Activated naive CD4-positive, alpha-beta T cell treated with anti-CD3 and anti-CD28 coated beads for 36 hours (primary cell): ENCODE measurements at regions not wholly inside any gene's neighbourhood (a gene's known extent, or its start where the extent isn't known, plus 50 kb on each side); places are given as distances from the start of the nearest gene placed in this dataset.

ENCODE experiments used
- CTCF ChIA-PET: fragments of 350-600 bp; sonication (Branson Sonifier 250); formaldehyde crosslinking; loops from one replicate; lab custom pipeline; 2021; ENCODE audit warnings: antibody characterized with exemption; lab: Charles Lee
- DNase-seq: peaks from one replicate; pipeline ENCODE4 v3.0.0-alpha.2; 2020
- H3K27ac Mint-ChIP-seq: one replicate; pipeline ENCODE4 v1.8.0; 2021; ENCODE audit warnings: mild to moderate bottlenecking, mixed read lengths
- H3K27me3 Mint-ChIP-seq: one replicate; pipeline ENCODE4 v1.8.0; 2021; ENCODE audit warnings: low read depth, mixed read lengths
- H3K36me3 Mint-ChIP-seq: one replicate; pipeline ENCODE4 v1.8.0; 2021; ENCODE audit warnings: low read depth, mixed read lengths
- H3K4me1 Mint-ChIP-seq: one replicate; pipeline ENCODE4 v1.8.0; 2021; ENCODE audit warnings: low read depth, mixed read lengths
- H3K4me3 Mint-ChIP-seq: one replicate; pipeline ENCODE4 v1.8.0; 2021; ENCODE audit warnings: mild to moderate bottlenecking, moderate library complexity, mixed read lengths
- H3K9me3 Mint-ChIP-seq: one replicate; pipeline ENCODE4 v1.8.0; 2021; ENCODE audit warnings: mixed read lengths
- intact Hi-C: fragments of 100-400 bp; cut with micrococcal nuclease; formaldehyde crosslinking; loops from one replicate; pipeline ENCODE4 v1.15.1; 2023

DNA sequence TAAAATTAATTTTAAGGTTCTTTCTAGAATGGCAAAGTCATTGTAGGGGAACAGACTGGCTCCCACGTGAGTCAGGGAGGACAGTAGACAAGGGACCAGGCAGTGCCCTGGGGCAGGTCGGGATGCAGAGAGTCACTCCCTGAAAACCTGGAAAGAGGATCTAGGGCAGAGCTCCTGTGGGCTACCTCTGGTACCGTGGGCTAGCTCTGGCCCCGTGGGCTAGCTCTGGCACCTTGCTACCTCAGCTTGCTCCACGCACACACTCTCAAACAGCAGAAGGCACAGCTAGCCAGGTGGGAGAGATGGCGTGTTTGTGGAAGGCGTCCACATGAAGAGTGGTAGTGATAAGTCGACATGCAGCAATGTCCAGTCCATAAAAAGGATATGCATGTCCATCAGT, 66.7 kb upstream of the ARHGEF7 start:
- intact Hi-C loops: no loop called here
- CTCF ChIA-PET: interaction anchor here (0.6 to 1.3 kb wide), 3 partner anchors 20 to 192 kb away, joined by 3 to 6 read pairs (median 5); no protein-coding TSS in a partner anchor
- no peaks in the 10 kb centered on the region for H3K4me1 Mint-ChIP-seq
- no peak overlapping the region for H3K27ac Mint-ChIP-seq
- H3K27me3 Mint-ChIP-seq: peaks cover 3% of the 10 kb centered on the region
- no peak for DNase-seq
- no peaks in the 10 kb centered on the region for H3K9me3 Mint-ChIP-seq
- H3K36me3 Mint-ChIP-seq: no peaks in the 10 kb centered on the region
- no peak overlapping the region for H3K4me3 Mint-ChIP-seq

- Mint-ChIP-seq H3K36me3 (no peaks in the 10 kb centered on the region), H3K9me3 (no peaks in the 10 kb centered on the region), H3K4me1 (no peaks in the 10 kb centered on the region), H3K27ac (no peak overlapping the region), H3K27me3 (peaks cover 4% of the 10 kb centered on the region), H3K4me3 (no peak overlapping the region)
- DNase-seq: no peak
- CTCF ChIA-PET: interaction anchor here (0.6 kb wide), 1 partner anchor 87 kb away, joined by 3 read pairs; no protein-coding TSS in a partner anchor
- intact Hi-C loops: no loop called here
Measured at GRCh38 chr13:111047326-111047725, 67.8 kb upstream of the ARHGEF7 start.

DNA sequence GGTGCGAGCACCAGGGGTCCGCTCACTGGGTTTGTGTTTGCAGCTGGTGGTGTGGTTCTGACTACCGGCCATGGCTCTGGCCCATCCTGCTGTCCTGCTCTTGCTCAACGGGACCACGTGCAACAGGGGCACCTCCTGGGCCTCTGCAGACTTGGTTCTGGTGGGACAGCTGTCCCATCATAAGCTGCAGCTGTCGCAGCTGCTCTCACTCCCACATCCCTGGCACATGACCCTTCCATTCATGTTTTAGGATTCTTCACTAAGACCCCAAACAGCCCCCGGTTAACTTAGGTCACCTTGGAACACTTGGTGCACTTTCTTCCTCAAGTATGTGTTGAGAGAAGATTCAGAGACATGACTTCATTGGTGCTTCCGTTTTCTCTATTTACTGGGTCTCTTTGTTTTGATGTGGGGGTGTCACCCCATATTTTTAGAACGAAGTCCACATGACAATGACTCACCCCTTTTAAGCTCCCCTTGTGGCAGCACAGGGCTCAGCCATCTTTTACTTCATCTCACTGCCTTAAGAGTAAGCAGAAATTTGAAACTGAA, 68.4 kb upstream of the ARHGEF7 start:
- Mint-ChIP-seq H3K4me1 (no peaks in the 10 kb centered on the region), H3K9me3 (no peaks in the 10 kb centered on the region), H3K27ac (no peak overlapping the region), H3K36me3 (no peaks in the 10 kb centered on the region), H3K4me3 (no peak overlapping the region), H3K27me3 (peaks cover 8% of the 10 kb centered on the region)
- CTCF ChIA-PET: no interaction called here
- DNase-seq: no peak
- intact Hi-C loops: no loop called here

GRCh38 chr13:111045170-111045569, 69.9 kb upstream of the ARHGEF7 start:
- no peaks in the 10 kb centered on the region for H3K4me1 Mint-ChIP-seq
- intact Hi-C loops: no loop called here
- H3K27me3 Mint-ChIP-seq: peaks cover 5% of the 10 kb centered on the region
- no peaks in the 10 kb centered on the region for H3K36me3 Mint-ChIP-seq
- no peak for DNase-seq
- no peak overlapping the region for H3K4me3 Mint-ChIP-seq
- no peaks in the 10 kb centered on the region for H3K9me3 Mint-ChIP-seq
- no peak overlapping the region for H3K27ac Mint-ChIP-seq
- CTCF ChIA-PET: no interaction called here

GRCh38 chr13:111044087-111044830, 70.9 kb upstream of the ARHGEF7 start:
- Mint-ChIP-seq H3K4me1 (no peaks in the 10 kb centered on the region), H3K9me3 (no peaks in the 10 kb centered on the region), H3K27me3 (peaks cover 6% of the 10 kb centered on the region), H3K27ac (no peak overlapping the region), H3K4me3 (no peak overlapping the region), H3K36me3 (no peaks in the 10 kb centered on the region)
- DNase-seq: no peak
- CTCF ChIA-PET: no interaction called here
- intact Hi-C loops: no loop called here

GRCh38 chr13:111043575-111043982, 71.5 kb upstream of the ARHGEF7 start:
- no peak overlapping the region for H3K27ac Mint-ChIP-seq
- peaks cover 9% of the 10 kb centered on the region for H3K27me3 Mint-ChIP-seq
- H3K36me3 Mint-ChIP-seq: no peaks in the 10 kb centered on the region
- H3K4me3 Mint-ChIP-seq: no peak overlapping the region
- CTCF ChIA-PET: no interaction called here
- no peaks in the 10 kb centered on the region for H3K9me3 Mint-ChIP-seq
- no peak for DNase-seq
- no peaks in the 10 kb centered on the region for H3K4me1 Mint-ChIP-seq
- intact Hi-C loops: no loop called here

- Mint-ChIP-seq H3K27me3 (peaks cover 11% of the 10 kb centered on the region), H3K9me3 (no peaks in the 10 kb centered on the region), H3K36me3 (no peaks in the 10 kb centered on the region), H3K27ac (no peak overlapping the region), H3K4me1 (no peaks in the 10 kb centered on the region), H3K4me3 (no peak overlapping the region)
- CTCF ChIA-PET: no interaction called here
- no peak for DNase-seq
- intact Hi-C loops: no loop called here
Measured at GRCh38 chr13:111042661-111043226, 72.4 kb upstream of the ARHGEF7 start.

DNA sequence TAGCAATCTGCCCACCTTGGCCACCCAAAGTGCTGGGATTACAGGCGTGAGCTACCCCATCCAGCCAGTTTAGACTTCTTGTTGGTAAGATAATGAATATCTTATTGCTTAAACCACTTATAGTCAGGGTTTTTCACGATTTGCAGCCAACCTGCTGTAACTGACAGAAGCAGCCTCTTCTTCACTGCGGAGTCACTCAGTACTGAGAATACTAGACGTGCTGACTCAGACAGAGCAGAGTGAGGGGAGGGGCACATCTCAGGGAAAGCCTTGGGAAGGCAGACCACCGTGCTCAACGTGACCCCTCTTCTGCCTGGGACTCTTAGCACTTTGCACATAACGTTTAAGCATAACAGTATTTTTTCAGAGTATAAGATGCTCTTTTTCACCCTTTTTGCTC, 74.3 kb upstream of the ARHGEF7 start:
- DNase-seq: no peak
- no peak overlapping the region for H3K4me3 Mint-ChIP-seq
- intact Hi-C loops: no loop called here
- no peaks in the 10 kb centered on the region for H3K9me3 Mint-ChIP-seq
- H3K27ac Mint-ChIP-seq: no peak overlapping the region
- H3K4me1 Mint-ChIP-seq: no peaks in the 10 kb centered on the region
- H3K36me3 Mint-ChIP-seq: no peaks in the 10 kb centered on the region
- CTCF ChIA-PET: no interaction called here
- peaks cover 11% of the 10 kb centered on the region for H3K27me3 Mint-ChIP-seq

- CTCF ChIA-PET: no interaction called here
- no peaks in the 10 kb centered on the region for H3K9me3 Mint-ChIP-seq
- no peaks in the 10 kb centered on the region for H3K4me1 Mint-ChIP-seq
- H3K27me3 Mint-ChIP-seq: peaks cover 11% of the 10 kb centered on the region
- DNase-seq: no peak
- no peak overlapping the region for H3K4me3 Mint-ChIP-seq
- intact Hi-C loops: no loop called here
- no peaks in the 10 kb centered on the region for H3K36me3 Mint-ChIP-seq
- no peak overlapping the region for H3K27ac Mint-ChIP-seq
Measured at GRCh38 chr13:111039735-111040134, 75.4 kb upstream of the ARHGEF7 start.

DNA sequence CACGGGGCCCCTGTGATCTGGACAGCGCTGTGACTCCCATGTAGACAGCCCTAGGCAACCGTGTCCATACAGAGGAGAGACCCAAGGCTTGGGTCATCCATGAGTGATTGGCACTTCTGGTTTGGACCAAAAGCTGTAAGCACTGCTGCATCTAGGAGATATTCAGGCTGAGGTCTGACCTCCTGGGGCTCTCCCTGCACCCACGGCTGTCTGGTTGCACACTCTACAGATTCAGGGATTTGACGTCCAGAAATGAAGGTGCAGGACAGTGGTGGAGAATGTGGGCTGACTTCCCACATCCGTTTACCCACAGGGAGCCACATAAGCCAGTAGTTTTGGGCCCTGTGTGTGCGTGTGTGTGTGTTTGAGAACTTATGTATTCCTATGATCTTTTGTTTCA, 76.2 kb upstream of the ARHGEF7 start:
- Mint-ChIP-seq H3K27ac (no peak overlapping the region), H3K36me3 (no peaks in the 10 kb centered on the region), H3K4me3 (no peak overlapping the region), H3K9me3 (no peaks in the 10 kb centered on the region), H3K27me3 (peaks cover 13% of the 10 kb centered on the region), H3K4me1 (no peaks in the 10 kb centered on the region)
- no peak for DNase-seq
- CTCF ChIA-PET: interaction anchor here (1.5 kb wide), 1 partner anchor 29 kb away, joined by 5 read pairs; no protein-coding TSS in a partner anchor
- intact Hi-C loops: no loop called here

- Mint-ChIP-seq H3K4me1 (no peaks in the 10 kb centered on the region), H3K4me3 (no peak overlapping the region), H3K27me3 (peaks cover 20% of the 10 kb centered on the region), H3K36me3 (no peaks in the 10 kb centered on the region), H3K27ac (no peak overlapping the region), H3K9me3 (no peaks in the 10 kb centered on the region)
- CTCF ChIA-PET: interaction anchor here (1.5 kb wide), 1 partner anchor 30 kb away, joined by 5 read pairs; no protein-coding TSS in a partner anchor
- intact Hi-C loops: no loop called here
- DNase-seq: no peak
Measured at GRCh38 chr13:111037927-111038326, 77.2 kb upstream of the ARHGEF7 start.

DNA sequence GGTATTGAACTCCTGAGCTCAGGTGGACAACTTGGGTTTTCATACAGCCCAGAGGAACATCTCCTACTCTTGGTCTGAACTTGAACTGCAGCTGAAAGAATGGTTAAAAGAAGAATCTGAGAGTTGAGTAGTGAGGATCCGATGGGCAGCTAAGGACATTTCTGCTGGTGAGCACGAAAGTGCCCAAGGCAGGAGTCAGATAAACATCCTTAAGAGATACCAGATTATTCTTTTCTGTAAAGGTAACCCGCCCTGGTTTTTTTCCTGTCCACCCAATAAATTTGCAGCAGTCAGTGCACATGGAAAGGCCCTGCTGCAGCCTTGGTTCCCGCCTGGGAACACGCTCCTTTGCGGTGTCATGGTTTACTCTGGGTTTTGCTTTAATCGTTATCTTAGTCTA, 78.4 kb upstream of the ARHGEF7 start:
- Mint-ChIP-seq H3K27ac (no peak overlapping the region), H3K27me3 (peaks cover 19% of the 10 kb centered on the region), H3K9me3 (no peaks in the 10 kb centered on the region), H3K36me3 (no peaks in the 10 kb centered on the region), H3K4me3 (no peak overlapping the region), H3K4me1 (no peaks in the 10 kb centered on the region)
- intact Hi-C loops: no loop called here
- CTCF ChIA-PET: no interaction called here
- DNase-seq: no peak

GRCh38 chr13:111035861-111036260, 79.2 kb upstream of the ARHGEF7 start:
- Mint-ChIP-seq H3K27ac (no peak overlapping the region), H3K9me3 (no peaks in the 10 kb centered on the region), H3K36me3 (no peaks in the 10 kb centered on the region), H3K4me1 (no peaks in the 10 kb centered on the region), H3K27me3 (peaks cover 19% of the 10 kb centered on the region), H3K4me3 (no peak overlapping the region)
- intact Hi-C loops: no loop called here
- DNase-seq: no peak
- CTCF ChIA-PET: interaction anchor here (0.6 kb wide), 1 partner anchor 30 kb away, joined by 3 read pairs; no protein-coding TSS in a partner anchor
